Fibroblast of pulmonary artery (primary cell): ENCODE measurements at regions not wholly inside any gene's neighbourhood (a gene's known extent, or its start where the extent isn't known, plus 50 kb on each side); places are given as distances from the start of the nearest gene placed in this dataset.

ENCODE experiments used
- DNase-seq: peaks from one replicate; pipeline ENCODE4 v3.0.0-alpha.2; 2010; ENCODE audit warnings: low read depth
- H3K4me3 ChIP-seq: replicated peaks from 2 replicates; pipeline ENCODE4 v1.5.1; 2011; ENCODE audit warnings: low read depth, mild to moderate bottlenecking, control low read depth, low read length, moderate library complexity
- TF ChIP-seq, protein P1 (sequence below): IDR thresholded peaks from 2 replicates; pipeline ENCODE4 v1.5.1; 2011; ENCODE audit warnings: mild to moderate bottlenecking, control low read depth, low read length, inconsistent platforms; ENCODE audit errors: missing control alignments

GRCh38 chr1:90405726-90406125 is 311.4 kb downstream of the BARHL2 start:
- no peak for DNase-seq

DNA sequence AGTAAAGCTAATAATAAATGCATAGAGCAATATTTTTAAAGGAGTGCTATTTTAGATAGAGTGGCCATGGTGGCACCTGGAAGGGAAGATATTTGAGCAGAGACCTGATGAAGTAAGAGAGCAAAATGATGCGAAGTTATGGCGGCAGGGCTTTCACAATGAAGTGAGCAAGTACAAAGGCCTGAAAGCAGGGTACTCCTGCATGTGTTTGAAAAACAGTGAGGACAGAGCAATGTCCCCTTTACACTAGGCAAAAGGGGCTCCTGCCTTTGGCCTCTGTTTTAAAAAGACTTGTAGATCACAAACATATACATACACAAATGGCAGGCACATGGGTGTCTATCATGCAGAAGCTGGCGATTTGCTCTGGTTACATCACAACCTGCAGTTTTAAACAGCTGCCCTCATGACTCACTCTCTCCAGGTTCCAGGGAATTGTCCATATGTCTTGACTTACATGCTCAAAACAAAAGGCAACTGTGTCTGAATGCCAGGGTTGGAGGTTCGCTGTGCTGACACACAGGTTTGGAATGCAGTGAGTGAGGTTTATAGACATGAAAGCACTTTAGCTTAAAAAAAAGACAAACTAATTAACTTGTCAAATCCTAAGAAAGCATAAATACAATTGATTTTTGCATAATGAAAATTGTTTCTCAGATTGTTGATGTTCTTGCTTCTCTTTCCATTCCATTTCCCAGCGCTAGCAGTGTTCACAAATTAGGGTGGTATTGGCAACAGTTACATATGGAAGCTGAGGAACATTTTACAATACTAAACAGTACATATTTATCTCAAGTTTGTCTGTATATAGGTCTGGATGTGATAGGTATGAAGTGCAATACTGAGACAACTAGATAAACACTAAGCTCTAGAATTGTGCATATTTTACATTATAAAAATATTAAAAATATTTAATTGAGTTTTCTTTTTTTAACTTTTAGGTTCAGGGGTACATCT is 313.9 kb downstream of the BARHL2 start:
- no peak overlapping the region for H3K4me3 ChIP-seq
- TF ChIP-seq, protein P1, sequence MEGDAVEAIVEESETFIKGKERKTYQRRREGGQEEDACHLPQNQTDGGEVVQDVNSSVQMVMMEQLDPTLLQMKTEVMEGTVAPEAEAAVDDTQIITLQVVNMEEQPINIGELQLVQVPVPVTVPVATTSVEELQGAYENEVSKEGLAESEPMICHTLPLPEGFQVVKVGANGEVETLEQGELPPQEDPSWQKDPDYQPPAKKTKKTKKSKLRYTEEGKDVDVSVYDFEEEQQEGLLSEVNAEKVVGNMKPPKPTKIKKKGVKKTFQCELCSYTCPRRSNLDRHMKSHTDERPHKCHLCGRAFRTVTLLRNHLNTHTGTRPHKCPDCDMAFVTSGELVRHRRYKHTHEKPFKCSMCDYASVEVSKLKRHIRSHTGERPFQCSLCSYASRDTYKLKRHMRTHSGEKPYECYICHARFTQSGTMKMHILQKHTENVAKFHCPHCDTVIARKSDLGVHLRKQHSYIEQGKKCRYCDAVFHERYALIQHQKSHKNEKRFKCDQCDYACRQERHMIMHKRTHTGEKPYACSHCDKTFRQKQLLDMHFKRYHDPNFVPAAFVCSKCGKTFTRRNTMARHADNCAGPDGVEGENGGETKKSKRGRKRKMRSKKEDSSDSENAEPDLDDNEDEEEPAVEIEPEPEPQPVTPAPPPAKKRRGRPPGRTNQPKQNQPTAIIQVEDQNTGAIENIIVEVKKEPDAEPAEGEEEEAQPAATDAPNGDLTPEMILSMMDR: no peak
- peak; percentile 98 for DNase-seq

More at GRCh38 chr1:90405726-90406125, 311.4 kb downstream of the BARHL2 start:
- TF ChIP-seq, protein P1: no peak
- no peak overlapping the region for H3K4me3 ChIP-seq

GRCh38 chr1:90400131-90400530 is 317.0 kb downstream of the BARHL2 start:
- TF ChIP-seq, protein P1: no peak
- H3K4me3 ChIP-seq: no peak overlapping the region
- no peak for DNase-seq

GRCh38 chr1:90396917-90397316 is 320.2 kb downstream of the BARHL2 start:
- DNase-seq: no peak
- TF ChIP-seq, protein P1: no peak
- H3K4me3 ChIP-seq: no peak overlapping the region

DNA sequence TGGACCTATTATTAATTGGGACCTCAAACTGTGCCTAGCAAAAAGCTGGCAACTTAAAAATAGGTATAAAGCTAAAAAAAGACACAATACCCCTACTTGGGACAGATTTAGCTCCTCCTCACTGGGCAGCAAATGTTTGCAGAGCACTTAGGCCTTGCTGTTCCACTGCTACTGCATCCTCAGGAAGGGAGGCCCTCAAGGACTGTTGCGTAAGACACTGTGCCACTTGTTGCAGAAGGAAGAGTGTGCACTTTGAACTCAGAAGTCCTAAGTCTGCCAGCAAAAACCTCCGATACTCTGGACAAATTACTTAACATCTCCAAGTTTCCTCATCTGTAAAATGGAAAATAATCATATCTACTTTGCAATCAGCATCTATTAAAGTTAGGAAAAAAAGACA is 322.9 kb downstream of the BARHL2 start:
- no peak overlapping the region for H3K4me3 ChIP-seq
- peak; percentile 33 for DNase-seq
- TF ChIP-seq, protein P1: no peak

- DNase-seq: no peak
- no peak overlapping the region for H3K4me3 ChIP-seq
- TF ChIP-seq, protein P1: no peak
Measured at GRCh38 chr1:90393025-90393424, 324.1 kb downstream of the BARHL2 start.
